ENCODE measurements at regions not wholly inside any gene's neighbourhood (a gene's known extent, or its start where the extent isn't known, plus 50 kb on each side); places are given as distances from the start of the nearest gene placed in this dataset.

DNA sequence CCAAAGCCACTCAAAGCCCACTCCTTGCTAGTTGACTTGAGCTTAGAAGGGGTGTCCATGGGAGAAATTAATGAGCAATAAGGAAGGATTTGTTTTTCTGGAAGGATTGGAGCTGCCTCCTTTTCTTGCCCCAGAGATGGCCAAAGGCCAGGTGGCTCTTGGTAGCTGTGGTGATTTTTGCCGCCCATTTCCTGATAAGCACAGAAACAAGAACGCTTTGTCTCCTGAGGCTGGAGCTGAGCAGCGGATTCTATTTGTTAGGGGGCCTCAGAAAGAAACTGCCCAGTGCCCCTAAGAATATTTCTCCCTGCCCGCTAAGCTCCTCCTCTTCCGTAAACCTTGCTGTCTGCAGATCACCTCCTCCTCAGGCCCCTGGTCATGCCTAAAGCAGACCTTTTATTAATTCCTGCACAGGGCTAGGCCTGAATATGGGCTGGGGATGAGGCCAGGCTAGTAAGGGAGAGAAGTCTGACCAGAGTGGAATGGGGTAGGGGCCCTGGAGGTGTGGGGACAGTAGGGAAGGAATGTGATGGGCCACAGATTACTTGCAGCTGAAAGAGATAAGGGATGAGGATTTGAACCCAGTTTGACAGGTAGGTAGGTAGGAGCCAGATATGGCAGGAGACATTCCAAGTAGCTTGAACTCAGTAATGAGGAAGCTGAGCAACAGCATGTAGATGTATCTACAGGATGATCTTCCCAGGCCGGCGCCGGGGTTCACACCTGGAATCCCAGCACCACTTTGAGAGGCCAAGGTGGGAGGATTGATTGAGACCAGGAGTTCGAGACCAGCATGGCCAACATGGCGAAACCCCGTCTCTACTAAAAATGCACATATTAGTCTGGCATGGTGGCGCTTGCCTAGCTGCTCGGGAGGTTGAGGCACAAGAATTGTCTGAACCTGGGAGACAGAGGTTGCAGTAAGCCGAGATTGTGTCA lies 71.2 kb upstream of the NAA20 start:
- peak in 9 of 56 donors; percentile 8 to 43 (median 14) for DNase-seq

DNA sequence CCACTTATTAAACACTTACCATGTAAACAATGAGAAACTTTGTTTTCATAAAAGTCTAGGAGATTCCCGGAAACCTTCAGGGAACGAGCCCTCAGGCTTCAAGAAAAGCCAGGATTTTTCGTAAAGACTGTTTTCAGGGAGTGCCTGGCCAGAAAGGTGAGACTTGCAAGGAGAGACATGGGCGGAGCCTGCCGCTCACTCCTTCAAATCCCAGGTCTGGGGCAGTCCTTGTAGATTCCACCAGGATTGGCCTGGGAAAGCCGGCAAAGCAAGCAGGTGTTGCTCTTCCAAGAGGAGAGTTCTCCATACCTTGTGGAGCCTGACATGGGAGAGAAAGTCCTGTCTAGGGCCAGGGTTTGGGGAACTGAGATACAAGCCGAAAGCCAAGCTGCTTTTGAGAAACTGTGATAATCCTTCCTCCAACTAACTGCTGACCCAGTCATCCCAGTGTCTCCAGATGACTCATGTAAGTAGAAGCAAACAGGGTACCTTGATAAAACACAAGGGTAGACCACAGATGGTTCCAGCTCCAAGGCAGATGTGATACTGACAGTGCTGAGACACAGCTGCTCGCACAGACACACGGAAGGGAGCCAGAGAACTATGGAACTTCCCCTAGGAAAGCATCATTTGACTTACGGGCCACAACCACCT lies 69.4 kb upstream of the NAA20 start:
- no peak for DNase-seq

DNA sequence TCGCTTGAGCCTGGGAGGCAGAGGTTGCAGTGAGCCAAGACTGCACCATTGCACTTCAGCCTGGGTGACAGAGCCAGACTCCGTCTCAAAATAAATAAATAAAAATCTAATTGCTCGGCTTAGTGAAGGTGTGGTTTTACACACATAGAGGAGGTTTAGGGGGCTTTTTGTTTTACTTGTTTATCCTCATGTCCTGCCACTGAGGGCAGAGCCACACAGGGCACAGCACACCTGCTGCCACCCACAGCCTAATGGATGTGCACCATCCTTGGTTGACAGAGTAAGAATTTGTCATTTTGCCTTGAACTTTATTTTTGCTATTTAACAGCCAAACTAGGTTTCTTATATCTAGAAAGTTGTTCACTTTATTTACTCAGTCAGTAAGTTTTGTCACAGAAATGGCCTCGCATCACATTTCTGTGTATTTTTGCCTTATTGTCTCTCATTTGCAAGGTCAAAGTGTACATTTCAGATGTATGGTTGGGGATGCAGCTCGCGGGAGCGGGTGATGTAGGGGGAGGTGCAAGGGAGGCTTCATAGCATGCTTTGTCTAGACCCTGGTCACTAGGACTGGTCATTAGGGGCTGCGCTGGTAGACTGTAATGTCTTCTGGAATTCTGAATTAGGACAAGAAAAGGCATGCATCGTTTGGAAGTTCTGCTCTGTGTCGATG lies 67.8 kb upstream of the NAA20 start:
- no peak for DNase-seq

- no peak for DNase-seq
These were observed 67.1 kb upstream of the NAA20 start for GRCh38 chr20:19950042-19950441.

- DNase-seq: no peak
These were observed 64.8 kb upstream of the NAA20 start for GRCh38 chr20:19952392-19952791.

- no peak for DNase-seq
These were observed 63.6 kb upstream of the NAA20 start for GRCh38 chr20:19953606-19954005.

DNA sequence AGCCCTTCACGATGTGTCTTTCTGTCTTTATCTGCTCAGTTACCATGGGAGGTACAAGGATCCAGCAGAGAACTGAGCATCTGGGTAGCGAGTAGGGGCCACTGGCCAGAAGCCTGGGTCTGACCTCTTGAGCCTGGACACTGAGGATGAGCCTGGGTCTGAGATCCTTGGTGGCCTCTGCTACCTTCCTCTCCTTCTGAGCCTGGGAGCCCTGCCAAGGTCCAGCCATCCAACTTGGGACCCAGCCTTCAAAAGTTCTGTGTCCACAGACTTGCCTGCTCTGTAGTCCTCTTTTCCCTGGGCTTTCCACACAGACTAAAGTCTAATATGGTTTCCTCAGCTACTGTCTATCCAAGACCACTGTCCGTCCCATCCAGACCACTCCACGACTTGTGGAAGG lies 60.2 kb upstream of the NAA20 start:
- no peak for DNase-seq

- DNase-seq: no peak
These were observed 58.9 kb upstream of the NAA20 start for GRCh38 chr20:19958219-19958618.

DNA sequence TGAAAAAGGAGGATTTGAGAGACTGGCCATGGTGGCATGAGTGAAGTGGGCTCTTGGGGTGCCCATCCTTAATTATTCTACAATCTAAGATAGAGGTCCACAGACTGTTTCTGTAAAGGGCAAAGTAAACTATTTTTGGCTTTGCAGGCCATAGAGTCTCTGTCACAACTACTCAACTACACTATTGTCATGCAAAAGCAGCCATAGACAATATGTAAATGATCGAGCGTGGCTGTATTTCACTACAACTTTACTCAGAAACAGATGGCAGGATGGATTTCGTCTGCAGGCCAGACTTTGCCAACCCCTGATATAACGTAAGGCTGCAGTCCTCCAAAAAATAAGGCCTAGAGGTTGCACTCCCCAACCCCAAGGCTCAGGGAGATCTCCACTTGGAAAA lies 58.2 kb upstream of the NAA20 start:
- DNase-seq: no peak

DNA sequence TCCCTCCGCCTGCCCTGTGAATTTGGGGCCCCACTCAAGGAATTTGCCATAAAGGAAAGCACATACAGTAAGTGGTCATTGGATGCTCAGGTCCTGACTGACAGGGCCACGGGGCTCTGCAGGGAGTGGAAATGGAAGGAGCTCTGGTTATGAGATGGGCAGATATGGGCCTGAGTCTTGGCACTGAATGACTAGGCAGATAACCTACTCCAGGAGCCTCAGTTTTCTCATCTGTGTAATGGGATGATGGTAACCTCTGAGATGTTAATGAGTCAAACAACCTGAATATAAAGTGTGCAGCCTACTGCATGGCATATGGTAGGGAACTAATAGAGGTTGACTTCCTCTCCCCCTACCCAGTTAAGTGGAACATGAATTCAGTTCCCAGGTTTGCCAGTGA lies 56.4 kb upstream of the NAA20 start:
- DNase-seq: no peak

DNA sequence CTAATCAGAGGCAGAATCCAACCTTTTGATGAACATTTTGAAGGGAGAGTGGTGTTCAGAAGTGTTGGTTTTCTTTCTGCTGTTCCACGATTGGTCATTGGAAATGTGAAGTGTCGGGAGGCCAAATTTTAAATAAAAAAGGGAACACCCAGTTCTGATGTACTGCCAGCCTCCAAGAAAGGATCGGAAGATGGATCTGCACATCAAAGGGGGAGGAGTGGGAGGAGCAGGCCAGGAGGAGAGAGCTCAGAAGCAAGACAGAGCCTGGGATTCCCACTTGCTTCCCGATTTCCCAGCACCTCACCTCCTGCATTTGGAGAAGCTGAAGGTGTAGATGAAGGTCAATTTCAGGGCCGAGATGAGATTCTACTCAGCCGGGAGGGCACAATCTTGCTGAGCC lies 55.9 kb upstream of the NAA20 start:
- DNase-seq: no peak

DNA sequence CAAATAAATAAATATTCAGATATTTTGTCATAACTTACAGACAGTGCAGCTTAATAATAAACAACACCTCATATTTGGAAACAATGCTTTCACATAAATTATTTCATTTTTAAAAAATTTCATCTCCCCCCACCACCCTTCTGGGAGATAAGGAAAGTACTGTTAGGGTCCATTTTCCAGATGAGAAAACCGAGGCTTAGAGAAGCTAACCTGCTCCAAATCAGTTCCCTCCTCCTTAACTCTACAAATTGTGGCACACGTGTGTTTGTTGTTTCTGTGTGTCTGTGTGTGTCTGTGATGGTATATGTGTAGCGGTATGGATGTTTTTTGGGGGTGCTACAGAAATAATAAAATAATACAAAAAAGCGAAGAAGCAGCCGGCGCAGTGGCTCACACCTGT lies 54.2 kb upstream of the NAA20 start:
- DNase-seq: no peak

GRCh38 chr20:19964289-19965265 lies 52.6 kb upstream of the NAA20 start:
- DNase-seq: peak in 2 of 56 donors; percentile 13 to 42

DNA sequence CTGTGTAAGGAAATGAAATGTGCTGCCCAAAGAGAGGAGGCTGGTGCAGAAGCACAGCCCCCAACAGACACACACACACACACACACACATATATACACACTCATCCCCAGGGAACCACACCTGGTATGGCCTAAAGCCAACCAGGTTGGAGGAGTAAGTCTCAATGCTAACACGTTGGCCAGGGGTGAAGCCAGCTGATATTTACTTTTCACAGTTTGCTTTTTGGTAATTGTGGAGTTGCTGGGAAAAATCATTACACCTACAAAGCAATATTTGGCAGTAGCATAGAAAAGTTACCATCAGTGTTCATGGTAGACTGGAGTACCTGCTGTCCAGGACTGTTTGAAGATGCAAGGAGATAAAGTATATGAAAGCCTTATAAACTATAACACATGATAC lies 50.3 kb upstream of the NAA20 start:
- no peak for DNase-seq
